Brain pericyte (primary cell): ENCODE measurements at regions not wholly inside any gene's neighbourhood (a gene's known extent, or its start where the extent isn't known, plus 50 kb on each side); places are given as distances from the start of the nearest gene placed in this dataset.
A peak's percentile ranks its signal among the peaks of the same experiment; 100 is the strongest.

Experiments used
- DNase-seq: peaks from one replicate; pipeline ENCODE4 v3.0.0-alpha.2; 2012; ENCODE audit warnings: low read depth, low spot score

DNA sequence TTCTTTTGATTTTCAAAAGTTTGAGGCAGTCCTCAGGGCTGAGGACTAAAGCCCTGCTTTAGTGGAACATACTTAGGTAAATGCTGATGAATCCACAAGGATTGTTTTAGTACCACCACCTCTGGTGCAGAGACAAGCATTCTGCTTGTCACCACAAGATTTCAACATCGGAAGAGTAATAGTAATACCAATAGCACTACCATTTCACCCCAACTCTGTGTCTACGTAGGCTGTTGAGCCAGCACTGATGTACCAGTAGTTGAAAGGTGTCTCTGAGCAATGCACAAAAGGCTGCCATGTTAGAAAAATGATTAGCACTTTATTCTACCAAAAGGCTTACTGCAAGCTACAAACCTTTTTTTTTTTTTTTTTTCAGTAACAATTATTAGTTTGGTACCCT, 213.2 kb upstream of the SLC24A2 start:
- DNase-seq = no peak

DNA sequence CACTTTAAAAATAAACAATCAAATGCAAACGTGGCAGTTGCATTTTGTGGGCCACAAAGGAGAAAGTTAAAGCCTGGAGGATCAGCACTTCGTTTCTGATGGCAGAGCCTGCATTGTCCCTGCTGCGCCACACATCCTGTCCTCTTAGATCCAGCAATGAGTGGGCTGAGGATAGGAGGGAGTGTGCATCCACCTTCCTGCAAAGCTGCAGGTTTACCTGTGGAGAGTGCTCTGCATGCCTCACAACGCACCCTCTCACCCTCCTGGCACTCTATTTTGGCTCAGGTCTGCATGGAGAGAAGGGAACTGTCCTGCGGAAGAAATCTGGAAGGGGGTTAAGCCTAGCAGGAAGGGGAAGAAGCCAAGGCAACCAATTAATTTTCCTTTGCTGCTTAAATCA, 212.2 kb upstream of the SLC24A2 start:
- no peak for DNase-seq

DNA sequence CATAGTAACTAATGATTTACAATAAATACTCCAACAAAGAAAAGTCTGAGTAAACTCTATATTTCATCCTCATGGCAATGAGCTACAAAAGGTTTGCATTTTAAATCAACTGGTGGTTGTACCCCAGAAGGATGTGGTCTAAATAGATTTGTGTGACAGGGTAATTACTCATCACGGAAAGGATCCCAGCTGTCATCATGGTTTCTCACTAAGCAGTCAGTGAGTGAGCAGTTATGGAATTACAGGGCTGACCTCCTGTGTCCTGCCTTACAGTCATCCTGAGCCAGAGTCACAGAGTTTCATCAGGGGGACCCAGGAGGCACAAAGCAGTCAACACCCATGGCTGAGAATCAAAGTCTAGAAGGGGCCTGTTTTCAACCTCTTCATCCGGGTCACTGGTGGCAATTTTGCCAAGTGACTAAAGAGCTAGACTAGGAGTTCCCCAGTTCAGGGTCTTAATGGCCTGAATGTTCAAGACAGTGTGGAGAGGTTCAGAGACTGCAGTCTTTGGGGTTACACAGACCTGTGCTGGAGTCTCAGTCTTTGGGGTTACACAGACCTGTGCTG, 210.7 kb upstream of the SLC24A2 start:
- DNase-seq = peak; percentile 20

DNA sequence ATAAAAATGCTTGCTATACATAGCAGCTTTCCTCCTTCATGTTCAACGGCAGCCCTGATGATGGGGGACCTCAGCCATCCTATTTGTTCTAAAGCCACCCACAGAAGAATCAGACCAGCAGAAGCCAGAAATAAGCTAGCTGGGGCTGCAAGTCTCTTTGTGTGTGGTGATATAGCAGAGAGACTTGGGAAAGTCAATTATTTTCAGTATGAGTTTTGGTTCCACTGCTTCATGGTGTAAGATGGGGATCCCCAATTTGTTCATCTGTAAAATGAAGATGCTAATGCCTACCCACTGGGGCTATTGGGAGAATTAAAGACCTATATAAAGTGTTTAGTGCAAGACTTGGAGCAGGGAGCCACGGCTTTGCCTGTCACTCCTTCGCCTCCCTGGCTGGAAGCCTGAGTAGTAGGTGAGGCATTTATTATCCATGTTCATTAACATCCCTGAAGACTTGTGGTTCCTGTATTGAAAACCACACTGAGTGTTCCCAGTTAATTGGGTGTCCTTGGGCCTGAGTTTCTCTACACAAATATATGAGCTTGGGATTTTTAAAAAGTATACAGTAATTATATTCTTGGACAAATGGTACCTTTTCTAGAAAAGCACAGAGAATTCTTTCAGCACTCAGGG, 210.1 kb upstream of the SLC24A2 start:
- no peak for DNase-seq

DNA sequence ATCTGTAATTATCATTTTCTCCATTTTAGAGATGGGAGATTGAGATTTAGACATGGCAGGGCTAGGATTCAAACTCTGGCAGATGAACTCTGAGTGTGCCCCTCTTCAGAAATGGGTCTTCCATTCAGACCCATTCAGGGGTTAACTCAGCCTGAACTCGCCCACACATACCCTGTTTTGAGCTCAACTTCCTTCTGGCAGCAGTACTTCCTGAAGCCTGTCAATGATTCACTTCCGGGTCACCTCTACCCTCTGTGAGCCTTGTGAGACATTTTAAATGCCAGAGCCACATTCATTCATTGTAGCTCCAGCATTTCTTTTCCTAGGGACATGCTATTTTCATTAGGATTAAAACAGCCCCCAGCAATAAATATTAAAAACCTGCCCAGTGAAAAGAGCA, 209.3 kb upstream of the SLC24A2 start:
- no peak for DNase-seq

DNA sequence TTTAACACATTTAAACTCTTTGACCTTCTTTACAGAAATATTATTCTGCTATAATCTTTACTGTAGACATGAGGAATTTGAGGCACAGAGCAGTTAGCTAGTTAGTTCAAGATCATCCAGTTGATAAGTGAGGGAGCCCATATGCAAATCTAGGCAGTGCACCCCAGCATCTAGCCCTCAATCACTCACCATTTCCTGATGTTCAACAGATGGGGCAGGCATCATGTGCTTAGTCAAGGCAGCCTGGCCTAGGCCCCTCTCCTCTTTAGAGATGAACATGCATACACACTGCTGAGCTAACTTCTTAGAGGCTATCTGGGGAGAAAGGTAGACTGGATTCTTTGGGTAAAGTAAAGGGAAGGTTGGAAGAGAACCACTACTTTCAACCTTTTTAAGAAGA, 206.8 kb upstream of the SLC24A2 start:
- DNase-seq = no peak

DNA sequence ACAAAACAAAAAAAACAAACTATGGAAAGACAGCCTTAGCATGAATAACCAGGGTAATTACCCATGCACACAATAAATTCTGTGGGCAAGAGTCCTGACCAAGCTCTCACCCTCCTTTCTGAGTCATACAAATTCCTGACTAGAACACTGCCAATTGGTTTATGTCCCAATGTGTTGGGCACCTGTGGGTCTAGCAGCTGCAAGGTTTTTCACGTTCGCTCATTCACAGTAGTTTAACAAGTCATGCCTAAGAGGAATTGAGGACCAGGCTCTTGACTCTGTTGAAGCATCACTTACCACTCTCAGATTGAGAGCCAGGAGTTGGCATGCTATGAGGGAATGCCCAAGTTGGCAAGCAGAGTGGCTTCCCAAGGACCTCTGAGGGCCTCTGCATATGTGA, 205.5 kb upstream of the SLC24A2 start:
- no peak for DNase-seq

DNA sequence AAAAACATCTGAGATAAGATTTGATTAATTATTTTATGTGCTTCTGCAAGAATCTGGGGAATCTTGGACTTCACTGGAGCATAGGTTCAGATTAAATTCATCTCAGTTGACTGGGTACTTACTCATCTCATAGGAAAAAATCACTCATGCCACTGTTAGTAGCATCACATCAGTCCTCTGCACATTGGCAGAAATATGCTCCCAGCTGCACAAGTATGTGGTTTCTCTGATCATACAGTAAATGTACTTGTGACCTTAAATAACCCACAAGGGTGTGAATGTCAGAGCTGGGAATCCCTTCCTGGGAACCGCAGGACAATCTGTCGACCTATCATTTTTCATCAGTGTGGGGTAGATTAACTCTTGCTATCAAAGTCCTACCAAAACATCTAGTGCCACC, 203.7 kb upstream of the SLC24A2 start:
- DNase-seq = no peak

DNA sequence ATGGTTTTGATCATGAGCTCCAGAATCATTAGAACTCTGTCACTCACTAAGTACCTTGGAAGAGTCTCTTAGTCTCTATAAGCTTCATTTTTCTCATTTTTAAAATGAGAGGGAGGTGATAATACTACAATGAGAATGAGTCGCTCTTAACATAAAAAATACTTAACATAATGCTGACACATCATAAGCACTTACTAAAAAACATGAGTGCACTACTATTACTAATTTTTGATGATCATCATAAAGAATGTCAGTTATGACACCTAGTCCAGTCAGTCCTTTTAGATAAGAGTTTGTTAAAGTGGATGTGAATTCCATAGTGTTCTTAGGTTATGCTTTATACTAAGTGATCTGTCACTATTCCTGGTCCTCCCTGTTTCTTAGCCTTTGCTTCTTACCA, 200.4 kb upstream of the SLC24A2 start:
- DNase-seq = no peak

DNA sequence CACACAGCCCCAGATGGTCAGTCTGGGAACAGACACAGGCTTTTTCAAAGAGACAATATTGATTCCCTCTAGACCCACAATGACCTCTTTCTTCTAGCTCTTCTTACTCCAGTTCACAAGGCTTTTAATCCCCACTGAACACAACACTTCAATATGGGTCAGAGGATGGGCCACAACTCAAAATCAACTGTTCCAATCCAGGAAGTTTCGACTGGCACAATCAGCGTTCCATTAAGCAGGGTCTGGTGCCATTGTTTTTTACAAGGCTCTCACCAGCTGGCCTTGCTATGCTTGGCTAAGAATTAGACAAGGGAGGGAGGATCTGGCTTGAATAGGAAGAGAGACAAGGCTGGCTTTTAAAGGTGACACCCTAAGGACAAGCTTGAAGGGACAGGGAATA, 199.4 kb upstream of the SLC24A2 start:
- DNase-seq = no peak

DNA sequence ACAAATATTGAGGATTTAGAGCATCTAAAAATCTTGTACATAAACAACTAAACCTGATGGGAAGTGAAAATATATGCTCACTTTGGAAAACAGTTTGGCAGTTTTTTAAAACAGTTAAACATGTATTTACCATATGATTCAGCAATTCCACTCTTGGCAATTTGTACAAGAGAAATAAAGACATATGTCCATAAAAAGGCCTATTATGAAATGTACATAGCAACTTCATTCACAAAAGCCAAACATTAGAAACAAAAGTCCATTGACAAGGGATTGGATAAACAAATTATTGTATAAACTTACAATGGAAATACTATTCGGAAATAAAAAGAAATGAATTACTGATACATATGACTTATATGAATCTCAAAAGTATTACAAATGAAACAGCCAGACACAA, 196.2 kb upstream of the SLC24A2 start:
- DNase-seq = no peak

DNA sequence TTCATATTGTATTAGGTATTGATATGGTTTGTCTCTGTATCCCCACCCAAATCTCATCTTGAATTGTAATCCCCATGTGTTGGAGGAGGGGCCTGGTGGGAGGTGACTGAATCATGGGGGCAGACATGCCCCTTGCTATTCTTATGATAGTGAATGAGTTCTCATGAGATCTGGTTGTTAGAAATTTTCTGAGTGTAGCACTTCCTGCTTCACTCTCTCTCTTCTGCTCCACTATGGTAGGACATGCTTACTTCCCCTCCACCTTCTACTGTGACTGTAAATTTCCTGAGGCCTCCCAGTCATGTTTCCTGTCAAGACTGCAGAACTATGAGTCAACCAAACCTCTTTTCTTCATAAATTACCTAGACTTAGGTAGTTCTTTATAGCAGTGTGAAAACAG, 187.4 kb upstream of the SLC24A2 start:
- no peak for DNase-seq

DNA sequence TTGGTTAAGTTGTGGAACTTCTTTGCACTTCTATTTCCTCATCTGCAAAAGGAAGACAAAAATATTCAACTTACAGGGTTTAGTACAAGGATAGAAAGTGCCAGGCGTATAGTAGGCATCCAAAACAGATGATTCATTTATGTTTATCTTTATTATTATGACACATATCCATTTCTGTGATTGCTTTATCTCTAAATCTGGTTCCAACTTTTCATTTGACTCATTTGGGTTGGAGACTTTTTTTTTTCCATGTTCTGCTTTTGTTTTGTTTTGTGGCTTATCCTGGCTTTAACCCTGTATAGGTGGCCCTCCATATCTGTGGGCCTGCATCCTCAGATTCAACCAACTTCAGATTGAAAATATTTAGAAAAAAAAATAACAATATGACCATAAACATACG, 186.7 kb upstream of the SLC24A2 start:
- no peak for DNase-seq

DNA sequence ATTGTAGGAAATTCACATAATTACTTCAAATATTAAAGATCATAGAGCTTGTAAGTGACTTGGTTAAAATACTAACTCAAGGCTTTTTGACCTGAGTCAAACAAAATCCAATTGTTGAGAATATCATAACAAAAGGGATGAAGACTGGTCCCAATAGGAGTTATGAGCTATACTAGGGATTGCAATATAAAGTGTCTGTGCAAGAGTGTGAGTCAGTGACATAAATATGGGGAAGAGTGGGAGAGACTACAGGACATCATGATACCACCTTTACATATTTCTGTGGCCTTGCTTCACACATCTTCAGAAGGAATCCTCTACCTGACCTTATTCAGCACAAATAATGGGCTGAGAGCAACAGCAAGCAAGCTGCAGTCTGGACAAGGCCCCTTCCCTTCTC, 180.9 kb upstream of the SLC24A2 start:
- no peak for DNase-seq

DNA sequence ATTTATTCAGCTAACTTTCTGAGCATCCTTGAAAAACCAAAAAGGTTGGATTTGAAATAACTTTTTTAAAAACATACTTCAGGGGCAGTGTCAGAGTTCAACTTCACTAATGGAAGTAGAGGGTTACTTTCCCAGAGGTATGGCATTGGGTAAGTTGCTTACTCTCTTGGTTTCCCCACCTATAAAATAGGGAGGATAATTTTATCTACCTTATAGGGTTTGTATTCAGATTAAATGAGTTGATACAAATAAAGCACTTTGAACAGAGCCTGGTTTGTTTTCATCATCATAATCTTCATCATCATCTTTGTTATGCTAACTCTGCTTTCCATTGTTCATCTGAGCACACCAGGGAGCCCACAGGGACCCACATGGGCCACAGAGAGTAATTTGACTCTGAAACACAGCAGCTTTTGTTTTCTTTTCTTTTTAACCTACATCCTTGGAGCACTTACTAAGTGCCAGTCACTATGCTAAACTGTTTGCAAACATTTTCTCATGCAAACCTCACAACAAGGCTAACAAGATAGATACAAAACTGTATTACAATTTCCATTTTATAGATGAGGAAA, 179.1 kb upstream of the SLC24A2 start:
- DNase-seq = peak; percentile 24

DNA sequence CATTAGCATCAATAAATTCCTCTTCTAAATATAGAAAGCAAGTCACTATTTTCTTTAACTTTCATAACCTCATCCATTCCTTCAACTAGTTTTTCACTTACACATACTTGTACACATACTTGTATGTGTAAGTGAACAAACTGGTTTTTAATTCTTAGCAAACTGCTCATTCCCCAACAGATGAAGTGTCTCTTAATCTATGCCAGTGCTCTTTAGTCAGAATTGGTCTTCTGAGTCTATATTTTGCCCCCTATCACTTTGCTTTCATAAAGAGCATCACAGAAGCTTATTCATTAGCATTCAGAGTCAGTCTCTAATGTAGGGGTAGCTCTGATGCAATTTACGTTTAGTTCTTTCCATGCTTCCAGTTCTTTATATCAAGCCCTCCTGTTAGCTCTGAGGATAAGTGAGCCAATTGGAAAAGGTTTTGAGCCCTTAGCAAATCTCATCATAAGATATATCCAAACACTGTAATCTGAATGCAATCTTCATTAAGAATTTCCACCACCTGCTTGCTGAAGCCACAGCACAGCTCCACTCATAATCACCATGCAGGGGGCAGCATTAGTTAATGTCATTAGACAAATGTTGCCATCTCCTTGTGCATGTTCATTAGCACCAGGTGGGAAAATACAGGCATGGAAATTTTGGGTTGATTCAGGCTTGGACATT, 178.5 kb upstream of the SLC24A2 start:
- no peak for DNase-seq

DNA sequence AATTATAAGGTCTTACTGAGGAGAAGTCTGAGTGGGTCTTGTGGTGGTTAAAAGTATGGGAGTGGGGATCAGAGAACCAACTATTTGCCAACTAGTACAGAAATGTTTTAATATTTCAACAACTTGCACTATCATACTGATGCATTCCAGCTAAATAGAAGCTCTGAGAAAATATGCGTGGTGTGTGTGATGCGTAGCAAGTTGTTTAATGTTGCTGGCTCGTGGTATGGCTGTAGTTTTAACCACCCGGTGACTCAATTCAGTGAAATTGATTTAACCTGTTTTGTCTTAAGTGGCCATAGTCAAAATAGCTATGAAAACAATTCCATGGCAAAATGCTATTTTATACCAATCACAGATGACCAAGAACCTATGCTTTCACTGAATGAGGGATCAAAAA, 176.5 kb upstream of the SLC24A2 start:
- DNase-seq = no peak

DNA sequence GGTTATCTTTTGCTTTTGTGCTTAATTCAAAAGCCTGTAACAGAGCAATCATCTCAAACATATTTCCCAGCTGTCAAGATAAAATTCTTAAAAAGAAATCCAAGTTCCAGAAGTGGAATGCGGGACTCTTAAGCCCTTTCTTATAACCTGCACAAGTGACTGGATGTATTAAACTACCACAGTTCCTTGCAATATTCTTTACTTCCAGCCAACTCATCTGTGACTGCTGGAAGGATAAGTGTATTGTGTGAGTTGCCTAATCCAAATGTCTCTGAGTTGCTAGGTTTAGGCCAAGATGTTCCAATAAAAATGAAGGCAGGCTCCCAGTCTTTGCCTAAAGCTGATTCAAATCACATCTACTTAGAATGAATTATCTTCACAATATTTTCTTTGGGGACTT, 159.2 kb upstream of the SLC24A2 start:
- no peak for DNase-seq

DNA sequence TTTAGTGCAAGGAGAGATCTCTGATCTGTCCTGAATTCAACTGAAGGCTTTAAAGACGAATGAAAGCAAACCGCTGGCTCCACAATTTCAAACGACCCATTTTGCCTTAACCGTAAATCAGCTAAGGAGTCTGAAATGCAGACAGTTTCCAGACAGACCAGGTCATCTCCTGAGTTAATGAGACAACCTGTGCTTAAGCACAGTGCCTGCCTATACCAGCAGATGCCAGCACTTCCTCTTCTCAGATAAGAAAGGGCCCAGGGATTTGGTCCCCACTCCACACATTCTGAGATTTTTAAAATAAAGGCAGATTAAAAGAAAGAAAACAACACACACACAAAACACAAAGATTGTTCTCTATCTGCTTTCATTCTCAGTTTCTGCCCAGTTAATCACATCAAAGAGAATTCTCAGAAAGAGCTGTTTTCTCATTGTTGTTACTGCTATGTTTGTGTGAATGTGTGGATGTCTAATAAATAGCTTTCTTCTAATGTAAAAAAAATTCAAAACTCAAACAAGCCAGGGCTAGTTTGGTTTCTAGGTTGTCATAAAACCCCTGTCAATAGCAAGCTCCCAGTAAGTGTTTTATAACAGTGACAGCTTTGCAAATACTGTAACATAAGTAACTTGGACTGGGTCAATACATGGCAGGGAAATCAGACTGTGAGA, 157.7 kb upstream of the SLC24A2 start:
- no peak for DNase-seq

DNA sequence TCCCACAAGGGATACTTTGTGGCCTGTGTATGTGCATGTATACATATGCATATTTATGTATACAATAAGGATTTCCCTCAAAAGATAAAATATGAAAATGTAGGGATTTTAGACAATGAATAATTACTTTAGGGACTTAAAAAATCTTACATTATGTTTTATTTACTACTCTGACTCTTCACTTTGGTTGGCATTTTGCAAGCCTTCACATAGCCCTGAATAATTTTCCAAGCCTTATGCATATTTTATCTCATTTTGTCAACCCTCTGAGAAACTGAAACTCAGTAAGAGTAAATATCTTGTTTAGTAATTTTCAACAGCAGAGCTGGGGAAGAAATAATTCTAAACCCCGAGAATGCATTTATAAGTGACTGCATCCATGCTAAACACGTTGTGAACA, 153.0 kb upstream of the SLC24A2 start:
- DNase-seq = no peak

DNA sequence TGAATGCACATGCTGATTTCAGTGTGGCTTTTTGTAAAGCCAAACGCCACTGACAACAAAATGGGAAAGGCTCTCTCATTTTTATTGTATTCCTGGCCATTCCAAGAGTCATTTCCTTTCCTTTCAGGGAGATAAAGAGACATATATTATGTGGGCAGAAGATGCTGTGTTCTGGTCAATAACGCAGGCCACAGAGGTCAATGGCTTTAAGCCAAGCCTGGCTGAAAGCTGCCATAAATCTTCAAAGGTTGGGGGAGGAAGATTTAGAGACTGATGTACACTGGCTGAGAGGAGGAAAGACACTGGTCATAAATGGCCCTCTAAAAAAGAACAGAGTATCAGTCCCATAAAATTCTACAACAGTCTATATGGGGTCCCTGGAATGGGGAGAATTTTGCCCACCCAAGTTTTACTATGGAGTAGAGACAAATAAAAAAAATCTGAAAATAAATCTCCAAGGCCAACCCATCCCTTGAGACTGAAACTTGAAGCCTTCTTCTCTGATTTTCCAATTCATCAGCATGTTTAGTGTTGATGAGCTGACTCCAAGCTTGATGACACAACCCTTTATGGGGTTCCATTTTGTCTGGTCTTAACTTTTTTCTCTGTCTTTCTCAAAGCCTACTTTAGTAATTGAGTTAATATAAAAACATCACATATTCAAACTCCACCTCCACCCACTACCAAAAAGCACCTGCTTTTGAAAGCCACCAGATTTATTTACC, 152.1 kb upstream of the SLC24A2 start:
- DNase-seq = no peak

DNA sequence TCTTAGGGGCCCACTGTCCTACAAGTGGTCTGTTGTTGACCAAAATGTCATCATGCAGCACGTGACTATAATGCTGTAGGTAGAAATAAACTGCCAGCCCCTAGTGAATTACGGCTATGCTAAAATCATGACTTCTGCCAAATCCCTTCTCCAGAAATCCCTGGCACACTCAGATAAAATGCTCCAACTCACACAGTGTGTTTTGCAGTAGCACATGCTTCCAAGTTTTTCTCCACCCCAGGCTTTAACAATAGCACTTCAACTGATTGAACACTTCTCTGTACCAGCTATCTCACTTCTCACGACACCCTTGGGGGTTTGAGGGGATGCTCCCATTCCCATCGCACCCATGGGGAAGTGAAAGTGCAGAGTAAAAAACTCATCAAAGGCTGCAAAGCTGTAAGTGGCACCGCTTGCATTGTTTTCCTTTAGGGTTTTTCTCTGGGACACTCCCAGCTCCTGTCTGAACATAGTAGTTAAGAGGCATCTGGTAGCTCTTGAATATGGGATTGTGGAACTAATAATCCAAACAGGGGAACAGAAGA, 151.0 kb upstream of the SLC24A2 start:
- no peak for DNase-seq
